Retinal pigment epithelial cell (primary cell): ENCODE measurements at regions not wholly inside any gene's neighbourhood (a gene's known extent, or its start where the extent isn't known, plus 50 kb on each side); places are given as distances from the start of the nearest gene placed in this dataset.
"Not testable (repeated sequence)": the region's sequence is repeated elsewhere in the genome, so short reads cannot be mapped to it uniquely, and the experiment has no call there.

ENCODE experiments used
- DNase-seq: peaks from one replicate; pipeline ENCODE4 v3.0.0-alpha.2; 2010; ENCODE audit warnings: low read depth
- H3K4me3 ChIP-seq: 2 replicates; pipeline ENCODE4 v1.5.1; 2011; ENCODE audit warnings: mild to moderate bottlenecking, low read length, control low read depth, moderate library complexity
- TF ChIP-seq, protein P1 (sequence below): conservative IDR thresholded peaks from 2 replicates; pipeline ENCODE4 v1.5.1; 2011; ENCODE audit warnings: low read depth, low read length, control low read depth, inconsistent platforms

DNA sequence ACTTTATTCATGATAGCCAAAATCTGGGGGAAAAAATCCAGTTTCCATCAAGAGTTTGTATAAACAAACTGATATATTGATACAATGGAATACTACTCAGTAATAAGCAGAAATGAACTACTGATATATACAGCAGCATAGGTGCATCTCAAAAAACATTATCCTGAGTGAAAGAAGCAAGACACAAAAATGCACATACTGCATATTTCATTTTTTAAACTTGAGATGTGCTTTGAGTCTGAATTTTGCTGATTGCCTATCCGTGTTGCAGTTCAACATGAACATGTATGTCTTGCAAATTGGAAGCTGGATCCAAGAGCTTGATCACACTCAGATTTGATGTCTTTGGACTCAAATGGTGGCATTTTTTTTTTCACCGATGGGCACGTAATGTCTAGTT is 132.4 kb downstream of the TSEN15 start:
- TF ChIP-seq, protein P1, sequence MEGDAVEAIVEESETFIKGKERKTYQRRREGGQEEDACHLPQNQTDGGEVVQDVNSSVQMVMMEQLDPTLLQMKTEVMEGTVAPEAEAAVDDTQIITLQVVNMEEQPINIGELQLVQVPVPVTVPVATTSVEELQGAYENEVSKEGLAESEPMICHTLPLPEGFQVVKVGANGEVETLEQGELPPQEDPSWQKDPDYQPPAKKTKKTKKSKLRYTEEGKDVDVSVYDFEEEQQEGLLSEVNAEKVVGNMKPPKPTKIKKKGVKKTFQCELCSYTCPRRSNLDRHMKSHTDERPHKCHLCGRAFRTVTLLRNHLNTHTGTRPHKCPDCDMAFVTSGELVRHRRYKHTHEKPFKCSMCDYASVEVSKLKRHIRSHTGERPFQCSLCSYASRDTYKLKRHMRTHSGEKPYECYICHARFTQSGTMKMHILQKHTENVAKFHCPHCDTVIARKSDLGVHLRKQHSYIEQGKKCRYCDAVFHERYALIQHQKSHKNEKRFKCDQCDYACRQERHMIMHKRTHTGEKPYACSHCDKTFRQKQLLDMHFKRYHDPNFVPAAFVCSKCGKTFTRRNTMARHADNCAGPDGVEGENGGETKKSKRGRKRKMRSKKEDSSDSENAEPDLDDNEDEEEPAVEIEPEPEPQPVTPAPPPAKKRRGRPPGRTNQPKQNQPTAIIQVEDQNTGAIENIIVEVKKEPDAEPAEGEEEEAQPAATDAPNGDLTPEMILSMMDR: no peak

DNA sequence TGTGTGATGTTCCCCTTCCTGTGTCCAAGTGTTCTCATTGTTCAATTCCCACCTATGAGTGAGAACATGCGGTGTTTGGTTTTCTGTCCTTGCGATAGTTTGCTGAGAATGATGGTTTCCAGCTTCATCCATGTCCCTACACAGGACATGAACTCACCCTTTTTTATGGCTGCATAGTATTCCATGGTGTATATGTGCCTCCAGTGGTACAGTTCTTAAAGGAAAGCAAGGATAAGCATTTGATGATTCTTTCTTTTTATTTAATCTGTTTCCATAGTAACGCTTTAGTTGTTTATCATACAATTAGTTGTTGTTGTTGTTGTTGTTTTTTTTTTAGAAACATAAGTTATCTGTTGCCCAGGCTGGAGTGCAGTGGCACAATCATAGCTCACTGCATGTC is 133.1 kb downstream of the TSEN15 start:
- DNase-seq, H3K4me3 ChIP-seq: not testable (repeated sequence)

More for the DNA sequence above, 132.4 kb downstream of the TSEN15 start:
- no peak overlapping the region for H3K4me3 ChIP-seq
- DNase-seq: no peak

DNA sequence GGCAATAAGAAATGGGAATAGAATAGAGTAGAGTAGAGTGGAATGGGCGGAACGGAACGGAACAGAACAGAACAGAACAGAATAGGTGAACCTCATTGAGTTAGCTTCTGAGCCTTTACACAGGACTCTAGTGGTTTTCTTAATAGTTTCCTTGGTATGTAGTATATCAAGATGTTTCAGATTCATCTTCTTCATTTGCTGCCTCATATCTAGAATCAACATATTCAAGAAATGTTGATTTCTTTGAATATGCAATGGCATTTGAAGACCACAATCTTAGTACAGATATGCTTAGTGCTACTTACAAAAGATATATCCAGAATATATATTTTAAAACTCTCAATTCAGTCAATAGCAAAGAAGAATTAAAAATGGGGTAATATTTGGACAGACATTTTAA is 133.8 kb downstream of the TSEN15 start:
- TF ChIP-seq, protein P1: no peak
- DNase-seq: no peak
- H3K4me3 ChIP-seq: no peak overlapping the region

DNA sequence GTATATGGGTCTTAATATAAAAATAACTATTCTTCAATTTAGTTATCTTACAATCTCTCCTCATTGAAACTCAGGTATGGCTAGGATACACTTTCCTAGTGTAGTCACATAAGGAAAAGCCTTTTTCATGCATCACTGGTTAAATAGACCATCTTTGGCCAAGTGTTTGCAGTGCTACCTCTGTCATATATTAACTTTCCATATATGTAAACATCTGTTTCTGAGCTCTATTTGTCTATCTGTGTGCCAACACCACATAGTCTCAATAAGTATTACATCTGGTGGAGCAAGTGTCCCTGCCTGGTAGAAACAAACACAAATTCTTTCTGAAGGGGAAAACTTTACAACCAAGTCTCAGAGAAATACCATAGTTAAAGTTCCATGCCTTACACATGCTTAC is 134.6 kb downstream of the TSEN15 start:
- H3K4me3 ChIP-seq: no peak overlapping the region
- TF ChIP-seq, protein P1: no peak
- no peak for DNase-seq

DNA sequence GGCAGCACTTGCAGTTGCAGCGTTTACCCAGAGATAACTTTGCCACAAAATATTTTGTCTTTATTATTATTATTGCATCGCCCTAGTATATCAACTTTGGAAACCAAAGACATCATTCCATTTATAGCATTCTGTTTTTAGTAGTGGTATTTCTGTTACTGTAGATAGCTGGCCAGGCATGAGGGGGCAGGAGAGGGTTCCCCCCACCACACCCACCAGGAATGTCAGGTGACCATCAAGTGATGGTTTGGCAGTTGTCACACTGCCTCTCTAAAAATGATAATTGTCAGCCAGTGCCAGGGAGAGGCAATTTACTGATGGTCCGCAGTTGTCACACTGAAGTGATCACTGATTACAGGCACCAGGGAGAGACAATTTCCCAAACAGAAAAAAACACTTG is 135.6 kb downstream of the TSEN15 start:
- no peak overlapping the region for H3K4me3 ChIP-seq
- DNase-seq: no peak
- TF ChIP-seq, protein P1: no peak

DNA sequence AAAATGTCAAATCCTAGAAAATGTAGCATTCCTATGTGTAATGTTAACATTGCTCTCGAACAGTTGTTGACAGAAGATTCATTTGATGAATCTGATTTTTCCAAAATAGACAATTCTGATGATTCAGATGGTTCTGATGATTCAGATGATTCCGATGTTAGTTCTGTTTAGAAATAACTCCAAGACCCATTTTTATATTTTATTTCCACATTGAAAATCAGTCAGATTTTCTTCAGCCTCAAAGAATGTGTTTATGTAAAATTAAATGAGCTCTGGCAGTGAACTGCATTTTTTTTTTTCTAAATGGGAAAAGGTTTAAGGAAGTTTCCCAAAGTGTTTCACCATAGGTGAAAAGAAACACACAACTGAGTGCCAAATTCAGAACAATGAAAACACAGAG is 136.5 kb downstream of the TSEN15 start:
- TF ChIP-seq, protein P1: no peak
- H3K4me3 ChIP-seq: no peak overlapping the region
- no peak for DNase-seq

DNA sequence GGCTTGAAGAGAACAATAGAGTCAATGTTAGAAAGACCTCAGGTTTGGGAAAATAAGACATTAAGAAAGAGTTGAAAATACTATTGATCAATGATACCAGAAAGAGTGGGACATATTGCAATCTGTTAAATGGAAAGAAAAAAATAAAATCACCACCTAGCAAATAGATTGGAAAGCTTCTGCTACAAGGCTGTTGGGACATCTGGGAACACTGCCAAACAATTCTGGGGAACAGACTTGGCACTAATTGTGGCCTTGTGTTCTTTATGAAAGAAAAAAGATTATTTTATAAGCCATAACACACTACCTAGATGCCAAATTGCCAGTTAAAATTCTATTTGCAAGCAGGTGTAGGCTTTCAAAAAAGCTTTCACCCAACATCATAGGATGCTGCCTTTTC is 137.8 kb downstream of the TSEN15 start:
- peak; percentile 55 for DNase-seq
- no peak overlapping the region for H3K4me3 ChIP-seq
- TF ChIP-seq, protein P1: no peak

DNA sequence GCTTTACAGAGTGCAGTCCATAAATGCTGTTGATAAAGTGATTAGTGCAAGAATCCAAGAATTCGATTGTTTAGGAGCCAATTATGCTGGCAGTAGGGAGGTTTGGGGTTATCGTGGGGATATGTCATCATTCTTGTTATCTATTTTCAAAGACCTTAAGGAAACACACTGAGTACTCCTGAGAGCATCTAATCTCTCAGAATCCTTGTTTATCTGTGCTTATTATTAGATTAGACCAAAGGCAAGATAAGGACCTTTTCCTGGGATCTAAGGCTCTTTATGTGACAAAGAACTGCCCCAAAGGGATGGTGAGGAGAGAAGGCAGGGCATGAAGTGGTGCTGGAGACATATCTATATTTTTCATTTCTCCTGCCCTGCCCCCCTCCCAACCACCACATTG is 139.1 kb downstream of the TSEN15 start:
- TF ChIP-seq, protein P1: no peak
- no peak overlapping the region for H3K4me3 ChIP-seq
- no peak for DNase-seq
